CD8-positive, alpha-beta memory T cell (primary cell): ENCODE measurements at regions not wholly inside any gene's neighbourhood (a gene's known extent, or its start where the extent isn't known, plus 50 kb on each side); places are given as distances from the start of the nearest gene placed in this dataset.
A peak's percentile ranks its signal among the peaks of the same experiment; 100 is the strongest.
"Not testable (repeated sequence)": the region's sequence is repeated elsewhere in the genome, so short reads cannot be mapped to it uniquely, and the experiment has no call there.

Experiments used
- CTCF ChIA-PET: fragments of 350-600 bp; sonication (Branson Sonifier 250); formaldehyde crosslinking; loops from one replicate; lab custom pipeline; 2021; ENCODE audit warnings: antibody characterized with exemption; lab: Charles Lee
- POLR2A ChIA-PET: fragments of 350-600 bp; sonication (Branson Sonifier 250); formaldehyde crosslinking; loops from one replicate; lab custom pipeline; 2021; ENCODE audit warnings: antibody characterized with exemption; lab: Charles Lee
- DNase-seq, 5 donors: peaks; one replicate each; pipeline versions ENCODE4 v3.0.0 to v3.0.0-alpha.2; 2020 to 2022; ENCODE audit warnings: mixed read lengths in 1 of 5
- H3K27ac ChIP-seq: one replicate; pipeline ENCODE4 v1.7.0; 2013; ENCODE audit warnings: low read depth, mild to moderate bottlenecking, low read length, moderate library complexity
- H3K27me3 ChIP-seq: 2 replicates; pipeline ENCODE4 v1.7.0; 2013; ENCODE audit warnings: low read length, mild to moderate bottlenecking; ENCODE audit not compliant: insufficient read depth, poor library complexity, severe bottlenecking
- H3K36me3 ChIP-seq: 2 replicates; pipeline ENCODE4 v1.7.0; 2013; ENCODE audit warnings: mild to moderate bottlenecking, low read length, moderate library complexity; ENCODE audit not compliant: insufficient read depth
- H3K4me1 ChIP-seq: 2 replicates; pipeline ENCODE4 v1.7.0; 2013; ENCODE audit warnings: mild to moderate bottlenecking, low read length, moderate library complexity; ENCODE audit not compliant: insufficient read depth
- H3K4me3 ChIP-seq: 2 replicates; pipeline ENCODE4 v1.7.0; 2013; ENCODE audit warnings: mild to moderate bottlenecking, low read length
- H3K9me3 ChIP-seq: 2 replicates; pipeline ENCODE4 v1.7.0; 2013; ENCODE audit warnings: mild to moderate bottlenecking, low read length
- H3K27ac Mint-ChIP-seq, 8 donors: one replicate each; pipeline ENCODE4 v1.8.0; 2020 to 2021; ENCODE audit warnings: mixed read lengths in 8 of 8, mild to moderate bottlenecking in 6 of 8, inconsistent platforms in 3 of 8, moderate library complexity in 3 of 8
- H3K27me3 Mint-ChIP-seq, 2 donors: one replicate each; pipeline ENCODE4 v1.8.0; 2020 to 2021; ENCODE audit warnings: mixed read lengths in 2 of 2, mild to moderate bottlenecking in 1 of 2, moderate library complexity in 1 of 2
- H3K36me3 Mint-ChIP-seq, 3 donors: one replicate each; pipeline ENCODE4 v1.8.0; 2020 to 2021; ENCODE audit warnings: mixed read lengths in 3 of 3, inconsistent platforms in 1 of 3, mild to moderate bottlenecking in 1 of 3
- H3K4me1 Mint-ChIP-seq, 3 donors: one replicate each; pipeline ENCODE4 v1.8.0; 2020 to 2021; ENCODE audit warnings: mixed read lengths in 3 of 3, inconsistent platforms in 1 of 3, mild to moderate bottlenecking in 1 of 3
- H3K4me3 Mint-ChIP-seq, 7 donors: one replicate each; pipeline ENCODE4 v1.8.0; 2020 to 2021; ENCODE audit warnings: mixed read lengths in 7 of 7, mild to moderate bottlenecking in 6 of 7, moderate library complexity in 4 of 7, inconsistent platforms in 2 of 7
- H3K9me3 Mint-ChIP-seq, 5 donors: one replicate each; pipeline ENCODE4 v1.8.0; 2020 to 2022; ENCODE audit warnings: mixed read lengths in 5 of 5, mild to moderate bottlenecking in 3 of 5, moderate library complexity in 2 of 5, inconsistent platforms in 1 of 5

GRCh38 chr12:9283346-9284095 is 75.3 kb upstream of the PZP start:
- Histone ChIP-seq H3K27ac (peak overlapping the region; percentile 24), H3K4me3 (peak overlapping the region; percentile 55)
- H3K4me1 ChIP-seq, H3K27me3 ChIP-seq, H3K9me3 ChIP-seq, H3K36me3 ChIP-seq, H3K9me3 Mint-ChIP-seq, POLR2A ChIA-PET, CTCF ChIA-PET, H3K36me3 Mint-ChIP-seq: not testable (repeated sequence)
- H3K27me3 Mint-ChIP-seq = peaks cover 0 to 10% of the 10 kb centered on the region in 2 donors
- DNase-seq = peak; percentile 63 to 94 (median 85)
- peak overlapping the region in 7 of 8 donors; percentile 80 to 98 (median 84) for H3K27ac Mint-ChIP-seq
- peaks cover 7 to 16% (median 10%) of the 10 kb centered on the region in 3 donors for H3K4me1 Mint-ChIP-seq
- peak overlapping the region; percentile 85 to 98 (median 95) for H3K4me3 Mint-ChIP-seq

- Mint-ChIP-seq H3K4me3 (no peak overlapping the region), H3K4me1 (no peaks in the 10 kb centered on the region), H3K9me3 (no peaks in the 10 kb centered on the region), H3K27ac (no peak overlapping the region), H3K27me3 (peaks cover 7 to 14% of the 10 kb centered on the region in 2 donors), H3K36me3 (peaks cover 0 to 1% (median 0%) of the 10 kb centered on the region in 3 donors)
- no peak overlapping the region for H3K27ac ChIP-seq
- ChIA-PET CTCF (no interaction called here), POLR2A (no interaction called here)
- H3K4me1 ChIP-seq = no peaks in the 10 kb centered on the region
- H3K36me3 ChIP-seq = no peaks in the 10 kb centered on the region
- DNase-seq = no peak
- H3K4me3 ChIP-seq = no peak overlapping the region
- no peaks in the 10 kb centered on the region for H3K9me3 ChIP-seq
- no peaks in the 10 kb centered on the region for H3K27me3 ChIP-seq
These were observed 68.8 kb upstream of the PZP start for GRCh38 chr12:9276990-9277389.

GRCh38 chr12:9273276-9273675 is 65.1 kb upstream of the PZP start:
- Mint-ChIP-seq H3K27me3 (peaks cover 1 to 5% of the 10 kb centered on the region in 2 donors), H3K27ac (no peak overlapping the region), H3K9me3 (no peaks in the 10 kb centered on the region), H3K36me3 (peaks cover 0 to 1% (median 0%) of the 10 kb centered on the region in 3 donors), H3K4me3 (no peak overlapping the region), H3K4me1 (no peaks in the 10 kb centered on the region)
- ChIA-PET POLR2A (no interaction called here), CTCF (no interaction called here)
- H3K4me1 ChIP-seq = no peaks in the 10 kb centered on the region
- no peaks in the 10 kb centered on the region for H3K27me3 ChIP-seq
- no peak overlapping the region for H3K27ac ChIP-seq
- H3K36me3 ChIP-seq = no peaks in the 10 kb centered on the region
- H3K4me3 ChIP-seq = no peak overlapping the region
- no peaks in the 10 kb centered on the region for H3K9me3 ChIP-seq
- no peak for DNase-seq

- Mint-ChIP-seq H3K9me3 (no peaks in the 10 kb centered on the region), H3K27me3 (peaks cover 0 to 2% of the 10 kb centered on the region in 2 donors), H3K27ac (no peak overlapping the region), H3K4me3 (no peak overlapping the region), H3K36me3 (no peaks in the 10 kb centered on the region), H3K4me1 (no peaks in the 10 kb centered on the region)
- DNase-seq = no peak
- Histone ChIP-seq H3K27ac (no peak overlapping the region), H3K36me3 (no peaks in the 10 kb centered on the region), H3K9me3 (no peaks in the 10 kb centered on the region), H3K4me1 (no peaks in the 10 kb centered on the region), H3K27me3 (no peaks in the 10 kb centered on the region), H3K4me3 (no peak overlapping the region)
- ChIA-PET CTCF (no interaction called here), POLR2A (no interaction called here)
These were observed 63.7 kb upstream of the PZP start for GRCh38 chr12:9271875-9272274.

GRCh38 chr12:9264546-9264945 is 56.4 kb upstream of the PZP start:
- H3K4me3 Mint-ChIP-seq = no peak overlapping the region
- no peaks in the 10 kb centered on the region for H3K36me3 ChIP-seq
- ChIA-PET POLR2A (no interaction called here), CTCF (no interaction called here)
- DNase-seq = no peak
- no peak overlapping the region for H3K4me3 ChIP-seq
- no peaks in the 10 kb centered on the region for H3K9me3 Mint-ChIP-seq
- no peaks in the 10 kb centered on the region for H3K27me3 ChIP-seq
- H3K27ac ChIP-seq = no peak overlapping the region
- H3K27me3 Mint-ChIP-seq = no peaks in the 10 kb centered on the region
- no peaks in the 10 kb centered on the region for H3K9me3 ChIP-seq
- no peaks in the 10 kb centered on the region for H3K4me1 Mint-ChIP-seq
- H3K4me1 ChIP-seq = no peaks in the 10 kb centered on the region
- no peaks in the 10 kb centered on the region for H3K36me3 Mint-ChIP-seq
- H3K27ac Mint-ChIP-seq = peak overlapping the region in 1 of 8 donors; percentile 30

- H3K9me3 ChIP-seq = no peaks in the 10 kb centered on the region
- Mint-ChIP-seq H3K36me3 (peaks cover 0 to 16% (median 10%) of the 10 kb centered on the region in 3 donors), H3K27me3 (no peaks in the 10 kb centered on the region), H3K9me3 (no peaks in the 10 kb centered on the region), H3K4me3 (no peak overlapping the region), H3K4me1 (no peaks in the 10 kb centered on the region), H3K27ac (no peak overlapping the region)
- H3K36me3 ChIP-seq = no peaks in the 10 kb centered on the region
- no peak for DNase-seq
- ChIA-PET POLR2A (no interaction called here), CTCF (no interaction called here)
- H3K4me3 ChIP-seq = no peak overlapping the region
- no peaks in the 10 kb centered on the region for H3K4me1 ChIP-seq
- no peaks in the 10 kb centered on the region for H3K27me3 ChIP-seq
- no peak overlapping the region for H3K27ac ChIP-seq
These were observed 52.7 kb upstream of the PZP start for GRCh38 chr12:9260931-9261330.

GRCh38 chr12:9258676-9259075 is 50.5 kb upstream of the PZP start:
- H3K4me3 ChIP-seq = no peak overlapping the region
- H3K27ac ChIP-seq = no peak overlapping the region
- H3K27me3 Mint-ChIP-seq = no peaks in the 10 kb centered on the region
- H3K4me1 ChIP-seq = no peaks in the 10 kb centered on the region
- H3K9me3 ChIP-seq = no peaks in the 10 kb centered on the region
- H3K4me1 Mint-ChIP-seq = no peaks in the 10 kb centered on the region
- H3K36me3 ChIP-seq = peaks cover 2% of the 10 kb centered on the region
- DNase-seq = no peak
- no peaks in the 10 kb centered on the region for H3K9me3 Mint-ChIP-seq
- ChIA-PET POLR2A (no interaction called here), CTCF (no interaction called here)
- peaks cover 2 to 26% (median 16%) of the 10 kb centered on the region in 3 donors for H3K36me3 Mint-ChIP-seq
- peak overlapping the region in 1 of 8 donors; percentile 33 for H3K27ac Mint-ChIP-seq
- no peaks in the 10 kb centered on the region for H3K27me3 ChIP-seq
- no peak overlapping the region for H3K4me3 Mint-ChIP-seq
